ENCODE measurements at regions not wholly inside any gene's neighbourhood (a gene's known extent, or its start where the extent isn't known, plus 50 kb on each side); places are given as distances from the start of the nearest gene placed in this dataset.

DNA sequence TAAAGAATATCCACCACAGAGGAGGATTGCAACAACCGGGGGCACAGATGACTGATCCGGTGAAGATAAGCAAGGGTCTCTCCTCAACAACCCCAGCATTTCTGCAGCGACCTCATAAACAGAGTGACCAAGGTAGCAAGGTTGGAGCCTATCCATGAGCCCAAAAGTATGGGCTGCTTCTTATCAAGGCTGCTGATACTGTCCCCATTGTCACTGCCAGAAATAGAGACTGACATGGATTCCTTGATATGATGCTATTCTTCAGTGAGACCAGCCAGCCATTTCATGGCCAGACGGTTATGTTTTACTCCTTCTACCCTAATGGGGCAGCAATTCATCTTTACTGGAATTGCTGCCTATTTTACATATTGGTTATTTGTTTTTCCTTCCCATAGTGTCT, 61.9 kb upstream of the ARHGAP5 start:
- TF ChIP-seq, protein P1, sequence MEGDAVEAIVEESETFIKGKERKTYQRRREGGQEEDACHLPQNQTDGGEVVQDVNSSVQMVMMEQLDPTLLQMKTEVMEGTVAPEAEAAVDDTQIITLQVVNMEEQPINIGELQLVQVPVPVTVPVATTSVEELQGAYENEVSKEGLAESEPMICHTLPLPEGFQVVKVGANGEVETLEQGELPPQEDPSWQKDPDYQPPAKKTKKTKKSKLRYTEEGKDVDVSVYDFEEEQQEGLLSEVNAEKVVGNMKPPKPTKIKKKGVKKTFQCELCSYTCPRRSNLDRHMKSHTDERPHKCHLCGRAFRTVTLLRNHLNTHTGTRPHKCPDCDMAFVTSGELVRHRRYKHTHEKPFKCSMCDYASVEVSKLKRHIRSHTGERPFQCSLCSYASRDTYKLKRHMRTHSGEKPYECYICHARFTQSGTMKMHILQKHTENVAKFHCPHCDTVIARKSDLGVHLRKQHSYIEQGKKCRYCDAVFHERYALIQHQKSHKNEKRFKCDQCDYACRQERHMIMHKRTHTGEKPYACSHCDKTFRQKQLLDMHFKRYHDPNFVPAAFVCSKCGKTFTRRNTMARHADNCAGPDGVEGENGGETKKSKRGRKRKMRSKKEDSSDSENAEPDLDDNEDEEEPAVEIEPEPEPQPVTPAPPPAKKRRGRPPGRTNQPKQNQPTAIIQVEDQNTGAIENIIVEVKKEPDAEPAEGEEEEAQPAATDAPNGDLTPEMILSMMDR (IDR thresholded peaks at IDR 0.05), result no peak
- no peak for TF ChIP-seq POLR2A (IDR thresholded peaks at IDR 0.05)
